Mammary epithelial cell (primary cell): ENCODE measurements at regions not wholly inside any gene's neighbourhood (a gene's known extent, or its start where the extent isn't known, plus 50 kb on each side); places are given as distances from the start of the nearest gene placed in this dataset.

ENCODE experiments used
- EZH2 ChIP-seq: IDR thresholded peaks from 2 replicates; pipeline ENCODE4 v1.6.1; 2012; ENCODE audit warnings: low read length, inconsistent platforms, borderline replicate concordance
- TF ChIP-seq, protein P1 (sequence below), 2 donors: IDR thresholded peaks in 1 of 2; conservative IDR thresholded peaks in 1 of 2; 2 replicates each; pipeline ENCODE4 v1.5.1; 2011 to 2012; ENCODE audit warnings: inconsistent platforms in 2 of 2, low read length in 2 of 2, mild to moderate bottlenecking in 2 of 2, control low read depth in 1 of 2, low read depth in 1 of 2; ENCODE audit not compliant: insufficient read depth in 1 of 2; ENCODE audit errors: extremely low read depth in 1 of 2

GRCh38 chr21:43347461-43348169 lies 79.3 kb downstream of the SIK1 start:
- TF ChIP-seq, protein P1, sequence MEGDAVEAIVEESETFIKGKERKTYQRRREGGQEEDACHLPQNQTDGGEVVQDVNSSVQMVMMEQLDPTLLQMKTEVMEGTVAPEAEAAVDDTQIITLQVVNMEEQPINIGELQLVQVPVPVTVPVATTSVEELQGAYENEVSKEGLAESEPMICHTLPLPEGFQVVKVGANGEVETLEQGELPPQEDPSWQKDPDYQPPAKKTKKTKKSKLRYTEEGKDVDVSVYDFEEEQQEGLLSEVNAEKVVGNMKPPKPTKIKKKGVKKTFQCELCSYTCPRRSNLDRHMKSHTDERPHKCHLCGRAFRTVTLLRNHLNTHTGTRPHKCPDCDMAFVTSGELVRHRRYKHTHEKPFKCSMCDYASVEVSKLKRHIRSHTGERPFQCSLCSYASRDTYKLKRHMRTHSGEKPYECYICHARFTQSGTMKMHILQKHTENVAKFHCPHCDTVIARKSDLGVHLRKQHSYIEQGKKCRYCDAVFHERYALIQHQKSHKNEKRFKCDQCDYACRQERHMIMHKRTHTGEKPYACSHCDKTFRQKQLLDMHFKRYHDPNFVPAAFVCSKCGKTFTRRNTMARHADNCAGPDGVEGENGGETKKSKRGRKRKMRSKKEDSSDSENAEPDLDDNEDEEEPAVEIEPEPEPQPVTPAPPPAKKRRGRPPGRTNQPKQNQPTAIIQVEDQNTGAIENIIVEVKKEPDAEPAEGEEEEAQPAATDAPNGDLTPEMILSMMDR (conservative IDR thresholded peaks at IDR 0.05 in 1 of 2, IDR thresholded peaks at IDR 0.05 in 1 of 2; ENCODE audit: extremely low read depth in 1 of 2, insufficient read depth in 1 of 2, low read depth in 1 of 2, low read length in 2 of 2) = no peak
- no peak for TF ChIP-seq EZH2
